H1 (cell line): ENCODE measurements at regions not wholly inside any gene's neighbourhood (a gene's known extent, or its start where the extent isn't known, plus 50 kb on each side); places are given as distances from the start of the nearest gene placed in this dataset.

Experiments used
- CEBPB ChIP-seq: IDR thresholded peaks from 2 replicates; pipeline ENCODE4 v1.6.1; 2012; ENCODE audit warnings: low read depth, low read length
- EZH2 ChIP-seq: fragments of 200-600 bp; sonication (generic); IDR thresholded peaks from 2 replicates; pipeline ENCODE4 v1.7.1; 2012; ENCODE audit warnings: low read depth, mild to moderate bottlenecking, moderate library complexity, low read length, inconsistent platforms; ENCODE audit not compliant: severe bottlenecking
- HDAC6 ChIP-seq: IDR thresholded peaks from one replicate; pipeline ENCODE4 v1.7.1; 2012; ENCODE audit warnings: low read depth, mild to moderate bottlenecking, inconsistent platforms, low read length, moderate library complexity
- NRF1 ChIP-seq: IDR thresholded peaks from 2 replicates; pipeline ENCODE4 v1.6.1; 2011; ENCODE audit warnings: mild to moderate bottlenecking, low read depth, low read length, improper control_type of control experiment
- POLR2A ChIP-seq, 2 experiments: IDR thresholded peaks; 1 replicate in 1 of 2; 2 replicates in 1 of 2; pipeline ENCODE4 v1.6.1; 2011; ENCODE audit warnings: low read depth in 2 of 2, low read length in 2 of 2, mild to moderate bottlenecking in 2 of 2; ENCODE audit errors: control extremely low read depth in 1 of 2
- RAD21 ChIP-seq, 2 experiments: IDR thresholded peaks in 1 of 2; conservative IDR thresholded peaks in 1 of 2; 2 replicates each; pipeline ENCODE4 v1.6.1; 2011; ENCODE audit warnings: low read depth in 2 of 2, low read length in 2 of 2, improper control_type of control experiment in 1 of 2, inconsistent platforms in 1 of 2, mild to moderate bottlenecking in 1 of 2, moderate library complexity in 1 of 2
- RNF2 ChIP-seq: fragments of 200-900, 300-1000 bp; sonication (generic); IDR thresholded peaks from 2 replicates; pipeline ENCODE4 v1.7.1; 2016; ENCODE audit warnings: borderline replicate concordance, low read depth, mild to moderate bottlenecking, antibody characterized with exemption, low read length; ENCODE audit not compliant: poor library complexity, severe bottlenecking; ENCODE audit errors: missing control alignments
- SAP30 ChIP-seq: fragments of 300-600 bp; sonication (generic); IDR thresholded peaks from 2 replicates; pipeline ENCODE4 v1.7.1; 2012; ENCODE audit warnings: low read length, moderate library complexity, mild to moderate bottlenecking, inconsistent platforms; ENCODE audit not compliant: insufficient read depth, insufficient replicate concordance
- SP1 ChIP-seq: IDR thresholded peaks from 2 replicates; pipeline ENCODE4 v1.6.1; 2011; ENCODE audit warnings: low read depth, low read length
- TF ChIP-seq, protein P1 (sequence below): IDR thresholded peaks from 2 replicates; pipeline ENCODE4 v1.6.1; 2011; ENCODE audit warnings: low read length, improper control_type of control experiment
- TF ChIP-seq, protein P2 (sequence below): IDR thresholded peaks from 2 replicates; pipeline ENCODE4 v1.6.1; 2012; ENCODE audit warnings: inconsistent platforms
- TF ChIP-seq, protein P3 (sequence below), 3 experiments: IDR thresholded peaks; 1 replicate in 2 of 3; 2 replicates in 1 of 3; pipeline versions ENCODE4 v1.5.1 to v1.6.1; 2011; ENCODE audit warnings: low read length in 3 of 3, mild to moderate bottlenecking in 3 of 3, inconsistent platforms in 2 of 3, low read depth in 1 of 3, moderate library complexity in 1 of 3; ENCODE audit not compliant: insufficient read depth in 1 of 3; ENCODE audit errors: control extremely low read depth in 1 of 3

DNA sequence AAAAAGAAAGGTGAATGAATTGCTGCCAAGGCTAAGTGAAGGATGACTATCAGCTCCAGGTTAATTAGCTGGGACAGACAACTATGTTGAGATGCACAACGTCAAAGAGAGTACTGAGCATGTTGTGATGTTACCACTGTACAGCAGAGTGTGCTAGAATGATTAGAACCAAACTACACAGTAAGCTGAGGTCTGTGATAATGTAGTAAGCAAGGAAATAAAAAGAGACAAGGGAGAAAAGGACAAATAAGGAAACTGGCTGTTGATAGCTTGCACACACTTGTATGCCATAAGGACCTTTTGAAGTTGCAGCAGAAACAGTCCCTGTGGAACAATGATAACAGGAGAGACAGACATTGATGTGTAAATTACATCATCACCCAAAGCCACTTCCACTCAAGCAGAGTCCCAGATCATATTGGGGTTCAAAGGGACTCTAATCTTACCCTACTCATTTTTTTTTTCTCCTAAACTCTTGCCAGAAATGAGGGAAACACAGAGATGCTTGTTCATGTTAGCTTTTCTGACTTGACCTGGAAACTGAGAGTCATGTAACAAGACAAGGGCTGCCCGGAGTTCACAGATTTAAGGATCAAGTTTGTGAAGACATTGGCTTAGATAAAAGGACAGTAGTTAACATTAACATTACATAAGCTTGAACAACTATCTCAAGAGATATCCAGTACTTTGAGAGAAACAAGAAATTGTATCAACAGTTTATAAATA lies 189.9 kb downstream of the CENPW start:
- TF ChIP-seq, protein P1, sequence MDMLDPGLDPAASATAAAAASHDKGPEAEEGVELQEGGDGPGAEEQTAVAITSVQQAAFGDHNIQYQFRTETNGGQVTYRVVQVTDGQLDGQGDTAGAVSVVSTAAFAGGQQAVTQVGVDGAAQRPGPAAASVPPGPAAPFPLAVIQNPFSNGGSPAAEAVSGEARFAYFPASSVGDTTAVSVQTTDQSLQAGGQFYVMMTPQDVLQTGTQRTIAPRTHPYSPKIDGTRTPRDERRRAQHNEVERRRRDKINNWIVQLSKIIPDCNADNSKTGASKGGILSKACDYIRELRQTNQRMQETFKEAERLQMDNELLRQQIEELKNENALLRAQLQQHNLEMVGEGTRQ = no peak
- TF ChIP-seq, protein P2, sequence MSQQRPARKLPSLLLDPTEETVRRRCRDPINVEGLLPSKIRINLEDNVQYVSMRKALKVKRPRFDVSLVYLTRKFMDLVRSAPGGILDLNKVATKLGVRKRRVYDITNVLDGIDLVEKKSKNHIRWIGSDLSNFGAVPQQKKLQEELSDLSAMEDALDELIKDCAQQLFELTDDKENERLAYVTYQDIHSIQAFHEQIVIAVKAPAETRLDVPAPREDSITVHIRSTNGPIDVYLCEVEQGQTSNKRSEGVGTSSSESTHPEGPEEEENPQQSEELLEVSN = no peak
- TF ChIP-seq POLR2A (IDR thresholded peaks at IDR 0.05; ENCODE audit: control extremely low read depth in 1 of 2, low read depth in 2 of 2, low read length in 2 of 2) (no peak), RAD21 (IDR thresholded peaks at IDR 0.05 in 1 of 2, conservative IDR thresholded peaks at IDR 0.05 in 1 of 2; ENCODE audit: low read depth in 2 of 2, low read length in 2 of 2) (no peak), CEBPB (no peak), RNF2 (no peak), HDAC6 (no peak), EZH2 (no peak), SAP30 (no peak), SP1 (no peak), NRF1 (no peak)
- TF ChIP-seq, protein P3, sequence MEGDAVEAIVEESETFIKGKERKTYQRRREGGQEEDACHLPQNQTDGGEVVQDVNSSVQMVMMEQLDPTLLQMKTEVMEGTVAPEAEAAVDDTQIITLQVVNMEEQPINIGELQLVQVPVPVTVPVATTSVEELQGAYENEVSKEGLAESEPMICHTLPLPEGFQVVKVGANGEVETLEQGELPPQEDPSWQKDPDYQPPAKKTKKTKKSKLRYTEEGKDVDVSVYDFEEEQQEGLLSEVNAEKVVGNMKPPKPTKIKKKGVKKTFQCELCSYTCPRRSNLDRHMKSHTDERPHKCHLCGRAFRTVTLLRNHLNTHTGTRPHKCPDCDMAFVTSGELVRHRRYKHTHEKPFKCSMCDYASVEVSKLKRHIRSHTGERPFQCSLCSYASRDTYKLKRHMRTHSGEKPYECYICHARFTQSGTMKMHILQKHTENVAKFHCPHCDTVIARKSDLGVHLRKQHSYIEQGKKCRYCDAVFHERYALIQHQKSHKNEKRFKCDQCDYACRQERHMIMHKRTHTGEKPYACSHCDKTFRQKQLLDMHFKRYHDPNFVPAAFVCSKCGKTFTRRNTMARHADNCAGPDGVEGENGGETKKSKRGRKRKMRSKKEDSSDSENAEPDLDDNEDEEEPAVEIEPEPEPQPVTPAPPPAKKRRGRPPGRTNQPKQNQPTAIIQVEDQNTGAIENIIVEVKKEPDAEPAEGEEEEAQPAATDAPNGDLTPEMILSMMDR (IDR thresholded peaks at IDR 0.05; ENCODE audit: control extremely low read depth in 1 of 3, insufficient read depth in 1 of 3, low read depth in 1 of 3, low read length in 3 of 3) = no peak
